HG03469 (cell line): ENCODE measurements at regions not wholly inside any gene's neighbourhood (a gene's known extent, or its start where the extent isn't known, plus 50 kb on each side); places are given as distances from the start of the nearest gene placed in this dataset.

ENCODE experiments used
- ATAC-seq: cut with Tn5 transposase; IDR thresholded peaks from one replicate; pipeline ENCODE4 v1.9.1; 2021; ENCODE audit warnings: mild to moderate bottlenecking, moderate library complexity, moderate number of reproducible peaks; ENCODE audit not compliant: unreplicated experiment

DNA sequence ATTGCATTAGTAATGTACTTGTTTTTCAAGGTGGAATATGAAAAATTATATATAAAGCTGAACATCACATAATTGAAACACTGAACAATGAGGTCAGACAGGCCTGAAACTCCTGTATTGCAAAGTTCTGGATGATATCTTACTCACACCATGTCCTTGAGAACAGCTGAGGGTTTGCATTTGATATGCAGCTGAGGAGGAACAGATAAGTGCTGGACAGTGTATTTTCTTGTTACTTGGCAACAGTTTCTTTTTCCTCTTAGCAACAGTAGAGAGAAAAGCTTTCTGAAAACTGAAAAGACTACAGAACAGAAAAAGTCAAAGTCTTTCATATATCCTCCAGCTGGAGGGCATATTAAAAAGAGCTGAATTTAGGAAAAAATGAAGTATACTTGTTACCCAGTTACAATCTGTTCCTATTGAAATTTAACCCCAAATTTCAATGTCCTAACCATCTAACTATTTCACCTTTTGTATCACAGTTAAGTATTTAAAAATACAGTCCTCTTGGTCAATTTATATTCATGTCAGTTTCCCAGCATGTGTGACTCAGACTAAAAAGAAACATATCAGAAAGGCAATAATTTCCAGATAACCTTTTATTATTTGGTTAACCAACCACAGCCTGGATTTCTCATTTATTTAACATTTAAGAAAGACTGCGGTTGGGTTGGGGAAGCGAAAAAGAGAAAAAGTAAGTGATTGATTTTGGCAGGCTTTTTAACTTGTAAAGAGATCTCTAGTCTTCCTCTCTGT, 733.0 kb upstream of the DPPA4 start:
- ATAC-seq, result no peak

DNA sequence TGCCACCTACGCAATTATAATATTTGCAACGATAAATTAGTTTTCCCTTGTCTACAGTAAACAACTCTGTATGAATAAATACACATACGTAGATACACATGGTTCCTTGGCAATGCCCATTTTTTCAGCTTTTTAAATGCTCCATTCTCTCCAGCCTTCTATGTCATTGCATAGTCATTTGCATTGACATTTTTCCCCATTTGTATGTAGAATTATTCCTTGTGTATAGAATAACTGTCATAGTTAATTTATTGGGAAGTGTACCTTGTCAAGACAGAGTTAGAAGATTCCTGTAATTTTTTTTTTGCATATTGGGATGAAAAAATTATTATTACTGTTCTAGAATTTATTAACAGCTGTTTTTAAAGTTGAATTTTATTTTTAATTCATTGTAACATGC, 736.7 kb upstream of the DPPA4 start:
- ATAC-seq, result no peak

DNA sequence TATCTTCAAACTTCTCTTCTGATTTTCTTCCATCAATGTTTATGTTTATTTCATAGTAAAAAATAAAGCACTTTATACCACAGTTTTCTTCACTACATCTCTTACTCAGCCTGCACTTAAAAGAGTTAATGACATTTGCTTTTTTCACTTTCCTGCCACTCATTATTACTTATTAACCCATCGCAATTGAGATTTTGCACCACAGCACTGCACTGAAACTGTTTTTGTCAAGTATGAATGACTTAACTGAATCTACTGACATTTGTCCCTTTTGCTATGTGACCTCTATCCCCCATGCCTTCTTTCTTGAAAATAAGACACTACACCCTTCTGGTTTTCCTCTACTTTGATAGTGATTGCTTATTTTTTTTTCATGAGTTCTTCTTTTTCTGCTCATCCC, 739.7 kb upstream of the DPPA4 start:
- no peak for ATAC-seq

DNA sequence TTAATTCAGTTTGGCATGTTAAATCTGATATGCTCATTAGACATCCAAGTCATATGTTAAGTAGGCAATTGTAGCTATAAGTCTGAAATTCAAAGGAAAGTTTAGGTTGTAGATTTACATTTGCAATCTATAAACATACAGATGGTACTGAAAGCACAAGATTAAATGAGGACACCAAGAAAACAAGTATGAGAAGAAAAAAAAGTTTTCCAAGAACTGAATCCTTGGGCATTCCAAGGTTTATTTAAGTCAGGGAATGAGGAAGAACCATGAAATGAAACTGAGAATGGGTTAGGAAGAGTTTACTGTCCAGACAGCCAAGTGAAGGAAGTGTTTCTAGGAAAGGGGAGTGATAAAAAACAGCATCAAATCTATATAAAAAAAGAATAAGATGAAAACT, 756.1 kb upstream of the DPPA4 start:
- ATAC-seq, result no peak

DNA sequence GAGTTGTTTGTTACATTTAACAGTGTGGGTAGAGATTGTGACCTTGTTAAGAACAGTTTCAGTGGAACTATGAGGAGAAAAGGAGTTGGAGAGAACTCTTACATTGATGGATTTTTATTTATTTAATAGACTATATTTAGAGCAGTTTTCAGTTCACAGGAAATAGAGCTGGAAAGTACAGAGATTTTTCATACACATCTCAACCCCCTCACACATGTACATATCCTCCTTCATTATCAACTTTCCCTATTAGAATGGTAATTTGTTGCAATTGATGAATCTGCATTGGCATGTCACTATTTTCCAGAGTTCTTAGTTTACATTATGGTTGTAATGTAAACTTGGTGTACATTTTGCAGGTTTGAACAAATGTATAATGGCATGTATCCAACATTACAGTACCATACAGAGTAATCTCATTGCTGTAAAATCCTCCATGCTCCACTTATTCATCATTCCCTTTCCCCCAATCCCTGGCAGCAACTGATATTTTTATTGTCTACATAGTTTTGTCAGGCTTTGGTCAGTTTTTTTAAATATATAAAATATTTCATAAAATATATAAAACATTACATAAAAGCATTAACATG, 756.6 kb upstream of the DPPA4 start:
- ATAC-seq, result no peak

DNA sequence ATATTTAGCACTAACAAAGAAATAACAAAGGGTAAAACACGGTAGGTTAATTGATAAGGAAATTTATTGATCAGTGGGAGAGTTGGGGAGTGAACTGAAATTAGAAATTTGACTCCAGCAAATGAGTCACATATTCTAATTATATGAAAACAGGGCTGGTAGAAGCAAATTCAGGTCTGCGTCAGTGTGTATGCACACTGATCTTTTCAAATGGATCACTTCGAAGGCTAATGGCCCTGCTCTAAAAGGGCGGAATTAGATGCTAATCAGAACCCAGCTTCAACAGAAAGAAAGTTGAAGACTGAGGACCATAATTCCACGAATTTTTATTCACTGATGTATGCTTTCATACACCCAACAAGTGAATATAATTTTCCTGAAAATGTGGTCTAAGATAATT, 762.4 kb upstream of the DPPA4 start:
- ATAC-seq, result no peak

DNA sequence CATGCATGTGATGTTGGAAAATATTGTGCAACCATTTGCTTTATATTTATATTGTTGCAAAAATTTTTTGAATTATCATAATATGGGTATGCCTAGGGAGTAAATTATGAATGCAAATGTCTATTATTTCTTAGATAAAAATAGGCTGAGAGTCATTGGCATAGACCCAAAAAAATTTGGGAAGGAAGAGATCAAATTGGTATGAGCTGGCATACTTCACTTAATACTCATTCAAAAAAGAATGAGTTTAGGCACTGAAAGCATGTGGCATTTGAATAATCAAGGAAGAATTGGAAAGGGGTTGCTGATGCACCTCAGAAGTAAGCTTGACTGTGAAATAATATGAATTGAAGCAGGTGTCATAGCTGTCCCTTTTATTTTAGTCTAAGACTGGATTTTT, 764.0 kb upstream of the DPPA4 start:
- ATAC-seq, result no peak

DNA sequence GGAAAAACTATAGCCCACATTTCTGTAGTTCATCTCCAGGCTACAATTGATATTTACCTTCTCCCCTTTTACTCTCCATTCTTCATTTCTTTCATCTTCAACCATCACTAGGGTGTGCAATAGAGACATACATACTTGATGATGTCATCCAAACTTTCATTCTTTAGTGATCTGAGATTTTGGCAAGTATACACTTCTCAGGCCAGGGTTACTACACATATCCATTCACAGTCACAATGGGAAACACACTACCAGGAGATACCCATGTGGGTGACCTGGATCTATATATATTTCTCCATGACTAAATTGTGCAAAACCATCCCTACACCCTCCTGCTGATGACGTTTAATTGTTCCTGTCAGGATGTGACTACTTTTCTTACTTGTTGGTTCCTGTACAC, 769.5 kb upstream of the DPPA4 start:
- no peak for ATAC-seq

DNA sequence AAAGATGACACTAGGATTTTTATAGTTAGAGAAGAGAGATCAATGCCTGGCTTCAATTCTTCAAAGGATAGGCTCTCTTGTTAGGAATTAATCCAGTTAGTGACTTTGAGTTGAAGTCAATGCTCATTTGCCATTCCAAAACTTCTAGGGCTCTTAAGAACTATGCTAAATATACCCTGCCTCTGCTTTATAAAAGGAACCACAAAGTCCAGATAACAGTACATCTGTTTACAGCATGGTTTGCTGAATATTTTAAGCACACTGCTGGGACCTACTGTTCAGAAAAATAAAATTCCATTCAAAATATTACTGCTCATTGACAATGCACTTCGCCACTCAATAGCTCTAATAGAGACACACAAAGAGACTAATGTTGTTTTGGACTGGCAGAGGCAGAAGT, 786.6 kb upstream of the DPPA4 start:
- ATAC-seq, result no peak

DNA sequence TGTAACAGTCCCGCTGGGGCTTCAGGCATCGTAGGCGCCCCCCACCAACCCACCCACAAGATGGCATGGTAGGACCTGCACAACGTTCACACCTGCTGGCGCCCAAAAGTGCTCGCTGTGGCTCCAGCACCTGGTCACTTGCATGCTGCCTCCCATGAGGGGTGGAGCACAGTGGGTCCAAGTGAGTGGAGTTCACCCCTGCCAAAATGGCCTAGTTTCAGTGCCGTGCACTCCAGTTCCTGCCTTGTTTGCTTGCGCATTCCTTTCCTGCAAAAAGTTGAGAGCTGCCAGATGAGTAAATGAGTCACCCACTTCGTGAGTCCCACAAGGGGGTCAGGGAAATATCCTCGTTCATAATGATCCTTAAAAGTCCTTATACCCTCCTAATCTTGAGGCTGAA, 788.7 kb upstream of the DPPA4 start:
- no peak for ATAC-seq

DNA sequence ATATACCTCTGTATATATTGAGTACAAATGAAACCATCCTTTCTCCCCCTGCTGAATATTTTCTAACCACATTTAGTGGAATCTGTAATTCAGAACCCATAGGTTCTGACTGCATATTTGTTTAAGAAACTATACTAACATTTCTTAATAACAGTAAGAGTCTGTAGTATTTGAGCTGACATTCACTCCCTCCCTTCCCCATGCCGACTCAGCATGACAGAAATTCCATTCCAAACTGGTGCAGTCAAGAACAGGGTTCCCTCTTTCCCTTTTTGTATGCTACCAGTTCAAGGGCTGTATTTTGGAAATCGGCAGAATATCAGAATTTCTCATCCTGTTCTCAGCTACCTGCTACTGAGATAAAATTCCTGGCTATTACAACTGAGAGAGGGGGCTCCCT, 796.6 kb upstream of the DPPA4 start:
- no peak for ATAC-seq

DNA sequence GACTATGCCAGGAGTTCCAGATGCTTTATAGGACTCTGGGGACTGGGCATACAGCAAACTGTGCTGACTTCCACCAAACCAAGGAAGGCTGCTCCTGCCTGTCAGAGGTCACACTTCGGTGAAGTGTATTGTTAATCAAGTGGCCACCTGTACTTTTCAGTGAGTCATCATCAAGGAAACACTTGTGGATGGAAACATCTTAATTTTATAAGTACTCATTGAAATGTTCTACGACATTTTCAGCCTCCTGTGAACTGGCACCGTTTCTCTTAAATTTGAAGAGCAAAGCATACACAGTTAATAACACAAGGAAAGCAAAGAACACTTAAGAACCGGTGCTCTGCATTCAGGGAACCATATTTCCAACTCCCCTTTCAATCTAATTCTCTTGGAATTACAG, 801.7 kb upstream of the DPPA4 start:
- no peak for ATAC-seq

DNA sequence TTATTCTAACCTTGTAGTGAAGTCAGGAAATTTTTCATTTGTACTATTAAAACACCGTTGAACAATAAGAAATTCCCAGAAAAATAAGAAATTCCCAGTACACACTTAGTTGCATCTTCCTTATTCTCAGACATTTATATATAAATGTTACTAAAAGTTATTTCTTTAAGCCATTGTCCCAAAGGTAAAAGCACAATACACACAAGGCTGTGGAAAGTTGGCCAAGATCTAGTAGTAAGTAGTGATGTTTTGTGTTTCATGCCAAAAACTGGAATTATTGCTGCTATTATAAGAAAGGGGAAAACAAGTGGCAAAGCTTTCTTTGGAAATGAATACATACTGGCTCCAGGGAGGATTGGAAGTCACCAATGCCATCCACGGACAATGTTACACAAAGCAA, 802.5 kb upstream of the DPPA4 start:
- ATAC-seq, result no peak

DNA sequence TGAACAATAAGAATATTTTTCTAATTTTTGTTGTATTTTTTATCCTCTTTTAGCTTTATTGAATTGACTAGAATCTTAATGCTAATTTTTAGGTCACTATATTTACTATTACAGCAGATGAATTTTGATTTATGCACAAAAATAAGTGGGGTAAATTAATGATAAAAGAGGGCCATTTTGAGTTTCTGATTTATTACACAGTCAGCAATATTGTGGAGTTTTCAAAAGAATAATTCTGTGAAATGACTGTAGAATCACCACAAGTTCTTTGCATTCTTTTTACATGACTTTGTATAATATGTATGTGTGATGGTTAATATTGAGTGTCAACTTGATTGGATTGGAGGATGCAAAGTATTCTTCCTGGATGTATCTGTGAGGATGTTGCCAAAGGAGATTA, 812.4 kb upstream of the DPPA4 start:
- no peak for ATAC-seq

DNA sequence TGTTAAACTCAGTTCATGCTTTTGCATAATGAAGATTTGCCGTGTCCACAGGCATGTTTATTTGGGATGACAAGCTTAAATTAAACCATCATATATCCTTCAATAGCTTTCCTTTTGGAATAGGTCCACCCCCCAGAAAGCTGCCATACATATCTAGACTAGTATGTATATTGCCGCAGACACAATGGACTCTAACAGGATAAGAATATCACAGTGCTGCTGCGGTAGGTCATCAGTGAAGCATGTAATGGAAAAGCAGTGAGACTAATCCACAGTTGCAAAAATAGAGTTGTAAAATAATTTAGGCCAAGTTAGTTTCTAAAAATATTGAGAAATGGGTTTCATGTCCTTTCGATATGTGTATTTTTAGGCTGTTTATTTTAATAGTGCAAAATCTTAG, 819.9 kb upstream of the DPPA4 start:
- no peak for ATAC-seq

DNA sequence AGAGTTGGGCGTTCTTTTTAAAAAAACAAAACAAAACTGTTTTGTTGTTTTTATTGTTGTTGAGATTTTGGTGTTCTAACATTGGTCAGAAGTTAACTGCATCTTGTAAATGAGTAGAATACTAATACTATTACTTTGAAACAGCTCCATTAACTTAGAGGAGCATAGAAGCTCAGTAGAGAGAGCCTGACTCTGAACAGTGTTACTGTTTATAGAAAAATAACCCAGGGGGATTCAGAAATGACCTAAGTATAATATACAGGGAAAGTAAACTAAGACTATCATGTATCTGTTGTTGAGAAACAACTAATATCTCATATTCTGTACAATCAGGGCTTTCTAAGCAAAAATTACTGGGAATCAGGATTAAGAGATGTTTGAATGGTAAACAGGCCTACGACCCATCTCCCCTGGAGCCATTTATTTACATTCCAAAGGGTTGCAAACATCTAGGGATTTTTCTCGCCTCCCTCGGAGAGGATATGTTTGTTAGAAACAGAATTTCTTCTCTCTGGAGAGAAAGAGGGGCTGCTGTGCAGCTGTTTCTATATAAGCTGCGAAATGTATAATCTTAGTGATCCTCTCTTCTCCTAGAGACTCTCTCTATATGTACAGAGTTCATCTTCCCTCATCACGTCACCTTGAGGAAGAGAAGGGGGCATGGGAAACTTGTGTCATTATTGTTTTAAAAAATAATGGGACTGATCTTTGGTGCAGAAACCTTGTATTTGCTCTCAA, 827.5 kb upstream of the DPPA4 start:
- no peak for ATAC-seq

DNA sequence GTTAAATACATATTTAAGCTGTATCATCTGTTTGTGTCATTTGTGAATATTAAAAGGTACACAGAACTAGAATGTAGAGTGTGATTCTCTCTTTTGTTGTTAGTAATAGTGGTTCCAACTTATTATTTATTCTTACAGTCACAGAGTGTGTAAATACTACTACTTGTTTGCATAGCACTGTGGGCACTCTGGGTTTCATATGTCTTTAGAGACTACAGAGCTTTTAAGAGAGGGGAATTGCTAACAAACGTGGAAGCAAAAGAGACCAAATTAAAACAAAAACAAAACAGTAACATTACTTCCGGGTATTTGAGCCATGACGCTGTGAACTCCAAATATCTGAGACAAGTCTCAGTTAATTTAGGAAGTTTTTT, 828.0 kb upstream of the DPPA4 start:
- no peak for ATAC-seq

DNA sequence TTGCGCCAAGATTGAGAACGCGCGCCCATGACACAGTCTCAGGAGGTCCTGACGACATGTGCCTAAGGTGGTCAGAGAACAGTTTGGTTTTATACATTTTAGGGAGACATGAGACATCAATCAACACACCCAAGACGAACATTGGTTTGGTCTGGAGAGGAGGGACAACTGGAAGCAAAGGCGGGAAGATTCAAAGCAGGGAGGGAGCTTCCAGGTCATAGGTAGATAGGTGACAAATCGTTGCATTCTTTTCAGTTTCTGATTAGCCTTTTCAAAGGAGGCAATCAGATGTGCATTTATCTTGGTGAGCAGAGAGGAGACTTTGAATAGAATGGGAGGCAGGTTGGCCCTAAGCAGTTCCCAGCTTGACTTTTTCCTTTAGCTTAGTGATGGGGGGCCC, 828.4 kb upstream of the DPPA4 start:
- ATAC-seq, result no peak

DNA sequence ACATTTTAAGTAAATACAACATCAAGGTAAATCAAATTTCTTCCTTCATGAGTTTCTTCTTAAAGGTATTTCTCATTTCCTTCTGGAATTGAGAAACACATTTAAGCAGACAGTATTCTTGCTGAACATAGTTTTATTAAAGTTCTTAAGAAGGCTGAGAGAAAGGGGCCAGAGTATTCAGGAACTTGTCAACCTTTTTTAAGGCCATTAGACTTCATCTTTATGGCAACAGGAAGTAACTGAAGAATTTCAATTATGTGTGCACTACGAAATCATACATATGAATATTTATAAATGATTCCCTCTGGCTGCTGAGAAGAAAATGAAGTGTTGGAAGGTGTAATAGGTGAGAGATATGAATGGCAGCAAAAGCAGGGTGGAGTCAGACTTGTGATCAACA, 829.4 kb upstream of the DPPA4 start:
- no peak for ATAC-seq

DNA sequence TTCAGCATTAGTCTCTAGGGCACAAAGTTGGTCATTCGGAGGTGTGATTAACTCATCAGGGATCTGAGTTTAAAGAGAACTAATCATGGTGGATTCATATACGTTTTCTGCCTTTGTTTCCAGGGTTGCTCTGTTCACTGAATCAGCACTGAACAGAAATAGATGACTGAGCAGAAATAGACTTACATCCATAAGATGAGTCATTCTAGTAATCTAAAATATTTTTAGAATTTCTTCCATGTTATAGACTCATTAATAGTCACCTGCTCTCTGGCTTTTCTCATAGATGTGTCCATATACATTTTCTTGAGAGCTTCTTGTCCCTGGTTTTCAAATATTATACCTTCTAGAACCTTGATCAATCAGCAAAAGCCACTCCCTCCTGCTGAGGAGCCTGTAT, 837.6 kb upstream of the DPPA4 start:
- ATAC-seq, result no peak

DNA sequence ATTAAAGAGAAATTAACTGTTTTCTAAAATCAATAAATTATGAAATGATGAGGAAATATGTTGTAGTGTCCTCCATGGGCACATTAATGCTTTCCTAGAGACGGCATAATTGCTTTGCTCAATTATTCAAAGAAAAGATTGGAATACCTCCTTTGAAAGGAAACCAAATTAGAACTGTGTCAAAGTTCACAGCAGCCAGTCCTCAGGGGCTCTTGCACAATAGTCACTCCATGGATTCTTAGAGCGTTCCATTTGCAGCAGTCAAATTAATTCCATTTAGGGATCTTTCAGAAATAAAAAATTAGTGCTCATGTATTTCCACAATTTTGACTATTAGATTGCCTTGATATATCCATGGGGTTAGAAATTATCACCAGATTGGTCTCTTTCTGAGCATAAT, 841.6 kb upstream of the DPPA4 start:
- ATAC-seq, result no peak

DNA sequence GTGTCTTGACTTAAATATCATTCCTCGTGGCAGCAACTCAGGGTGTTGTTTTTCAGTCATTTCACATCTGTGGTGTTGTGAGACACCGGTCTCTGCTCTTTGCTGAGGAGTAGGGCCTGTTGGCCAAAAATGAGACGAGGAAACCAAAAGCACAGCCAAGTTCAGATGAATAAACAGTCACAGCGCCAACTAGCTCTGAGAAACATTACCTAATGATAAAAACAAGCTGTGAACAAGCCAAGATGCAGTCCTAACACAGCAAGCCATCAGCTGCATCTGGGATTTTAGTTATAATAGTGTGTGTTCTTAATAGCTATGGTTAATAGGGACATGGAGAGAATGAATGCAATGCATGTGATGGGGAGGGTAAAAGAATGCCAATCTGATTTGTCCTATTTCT, 843.4 kb upstream of the DPPA4 start:
- no peak for ATAC-seq
